ENCODE measurements at regions not wholly inside any gene's neighbourhood (a gene's known extent, or its start where the extent isn't known, plus 50 kb on each side); places are given as distances from the start of the nearest gene placed in this dataset.
"Not testable (repeated sequence)": the region's sequence is repeated elsewhere in the genome, so short reads cannot be mapped to it uniquely, and the experiment has no call there.

- DNase-seq (ENCODE audit: low read depth), result not testable (repeated sequence)
These were observed 206.6 kb upstream of the C2CD4B start for GRCh38 chr15:62371683-62372082.

DNA sequence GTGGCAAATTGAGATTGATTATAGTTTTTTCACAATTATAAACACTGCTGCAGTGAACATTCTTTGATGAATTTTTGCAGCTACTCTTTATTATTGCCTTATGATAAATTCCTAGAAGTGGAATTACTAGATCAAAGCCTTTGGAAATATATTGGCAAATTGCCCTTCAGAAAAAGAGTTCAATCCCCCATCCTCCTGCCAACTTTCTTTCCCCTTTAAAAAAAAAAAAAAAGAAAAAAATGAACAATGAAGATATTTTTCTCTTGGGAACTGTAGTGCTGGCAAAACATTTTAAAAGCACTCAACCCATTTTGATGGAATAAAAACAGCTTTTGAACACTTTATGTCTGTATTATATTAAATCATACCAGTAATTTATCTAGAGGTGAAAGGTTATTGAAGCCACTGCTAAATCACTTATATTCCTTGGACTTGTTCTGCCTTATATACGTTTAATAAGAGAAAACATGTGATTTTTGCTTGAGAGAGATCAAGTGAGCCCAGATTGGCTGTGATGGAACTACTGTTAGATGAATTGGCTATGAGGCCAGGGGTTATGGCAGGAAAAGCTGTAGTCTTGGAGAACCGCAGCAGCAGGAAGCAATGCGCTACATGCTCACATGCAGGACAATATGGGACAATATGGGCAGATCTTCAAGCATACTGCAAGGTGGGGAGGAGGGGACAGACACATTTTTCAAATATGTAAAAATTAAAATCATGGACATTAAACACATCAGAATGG, 212.8 kb upstream of the C2CD4B start:
- no peak for DNase-seq (ENCODE audit: low read depth)

GRCh38 chr15:62378772-62379498, 213.8 kb upstream of the C2CD4B start:
- DNase-seq (ENCODE audit: low read depth), result no peak

GRCh38 chr15:62380011-62380410, 214.9 kb upstream of the C2CD4B start:
- no peak for DNase-seq (ENCODE audit: low read depth)

DNA sequence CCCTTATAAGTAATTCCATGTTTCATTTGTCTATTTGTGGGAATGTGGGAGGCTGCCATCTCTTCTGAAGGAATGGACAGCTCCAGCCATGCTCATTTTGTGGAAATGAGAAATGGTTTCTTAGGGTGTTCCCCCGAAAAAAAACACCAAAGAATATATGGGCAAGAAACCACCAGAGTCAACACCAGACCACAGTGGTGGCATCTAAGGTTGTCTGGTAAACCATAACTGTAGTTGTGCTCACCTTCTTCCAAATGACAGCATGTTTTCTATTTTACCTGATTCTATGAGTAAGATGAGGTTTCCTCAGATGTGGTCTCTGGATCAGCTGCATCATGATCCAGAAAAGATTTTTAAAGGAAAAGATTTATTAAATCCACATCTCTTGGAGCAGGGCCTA, 217.0 kb upstream of the C2CD4B start:
- no peak for DNase-seq (ENCODE audit: low read depth)

DNA sequence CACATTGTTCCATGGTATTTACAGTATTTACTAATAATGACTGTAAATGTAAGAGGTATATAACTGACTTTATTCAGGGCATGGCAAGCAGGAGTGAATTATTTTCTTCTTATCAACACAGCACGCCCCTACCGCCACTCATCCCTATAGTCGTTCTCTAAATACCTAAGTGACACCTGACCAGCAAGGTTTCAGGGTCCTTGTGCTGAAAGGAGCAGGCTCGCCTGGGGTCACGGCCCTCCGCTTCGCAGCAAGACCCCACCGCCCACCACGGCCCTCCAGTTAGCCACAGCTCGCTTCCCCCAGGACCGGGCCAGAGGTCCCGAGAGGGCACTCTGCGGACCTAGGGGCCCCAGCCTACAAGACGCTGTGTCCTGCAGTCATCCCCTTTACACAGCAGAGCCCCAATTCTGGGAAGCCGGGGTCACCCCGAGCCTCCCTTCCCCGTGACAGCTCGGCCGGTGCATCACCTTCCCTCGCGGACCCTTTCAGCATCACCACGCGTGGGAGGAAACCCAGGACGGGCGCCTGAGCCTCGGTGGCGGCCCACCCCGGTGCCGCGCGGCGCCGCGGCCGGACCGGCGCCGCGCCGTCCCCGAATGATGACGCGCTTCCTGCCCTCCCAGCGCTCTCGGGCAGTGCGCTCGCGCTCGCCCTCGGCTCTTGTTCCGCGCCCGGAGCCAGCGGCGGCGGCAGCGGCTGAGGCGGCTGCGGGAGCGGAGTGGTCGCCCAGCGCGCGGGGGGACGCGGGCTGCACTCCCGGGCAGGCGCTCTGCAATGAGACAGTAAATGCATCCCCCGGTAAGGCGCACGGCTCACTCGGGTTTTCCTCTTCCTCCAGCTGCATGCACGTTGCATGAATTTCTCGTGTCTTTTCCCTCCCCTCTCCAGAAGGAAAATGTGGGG, 225.1 kb upstream of the C2CD4B start, which contains the start of gene TLN2:
Gene TLN2, plus strand, starts transcription at position 666 of the 906 bp plus-strand sequence.
- no peak for DNase-seq (ENCODE audit: low read depth)

DNA sequence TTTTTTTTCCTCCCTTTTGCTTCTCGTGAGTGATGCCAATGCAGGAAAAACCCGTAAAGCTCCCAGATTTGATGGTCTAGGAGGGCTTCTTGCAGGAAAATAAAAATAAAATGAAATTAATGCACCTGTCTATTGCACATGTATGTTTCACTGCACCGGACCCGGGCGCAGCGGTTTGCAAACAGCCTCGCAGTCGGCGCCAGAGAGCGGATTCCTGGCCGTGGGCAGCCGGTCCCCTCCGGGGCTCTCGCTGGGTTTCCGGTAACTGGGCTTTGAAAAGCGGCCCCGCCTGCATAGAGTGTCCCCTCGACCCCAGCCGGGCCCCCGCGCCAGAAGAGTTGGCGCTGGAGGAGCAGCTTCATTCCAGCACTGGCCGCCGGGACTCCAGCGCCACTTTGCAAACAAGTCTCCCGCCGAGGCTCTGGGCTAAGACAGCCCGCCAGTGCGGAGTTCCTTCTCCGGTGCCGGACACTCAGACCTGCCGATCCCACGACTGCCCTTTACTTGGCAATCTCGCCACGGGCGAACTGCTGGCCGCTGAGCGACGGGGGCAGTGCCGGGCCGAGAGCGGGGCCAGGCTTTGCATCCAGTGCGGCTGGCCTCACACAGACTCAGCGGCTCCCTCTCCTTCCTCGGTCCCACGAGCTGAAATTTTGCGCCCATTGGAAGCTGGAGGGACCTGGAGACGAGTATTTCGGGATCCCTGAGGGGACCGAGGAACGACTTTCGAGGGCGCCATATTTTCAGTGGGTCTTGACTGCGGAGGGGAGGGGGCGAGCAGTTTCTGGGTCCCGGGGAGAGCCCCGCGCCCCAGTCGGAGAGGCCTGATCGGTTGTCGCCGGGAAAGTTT, 225.9 kb upstream of the C2CD4B start:
- DNase-seq (ENCODE audit: low read depth), result no peak

GRCh38 chr15:62391641-62392262, 226.7 kb upstream of the C2CD4B start:
- no peak for DNase-seq (ENCODE audit: low read depth)

GRCh38 chr15:62392376-62392775, 227.3 kb upstream of the C2CD4B start:
- no peak for DNase-seq (ENCODE audit: low read depth)

DNA sequence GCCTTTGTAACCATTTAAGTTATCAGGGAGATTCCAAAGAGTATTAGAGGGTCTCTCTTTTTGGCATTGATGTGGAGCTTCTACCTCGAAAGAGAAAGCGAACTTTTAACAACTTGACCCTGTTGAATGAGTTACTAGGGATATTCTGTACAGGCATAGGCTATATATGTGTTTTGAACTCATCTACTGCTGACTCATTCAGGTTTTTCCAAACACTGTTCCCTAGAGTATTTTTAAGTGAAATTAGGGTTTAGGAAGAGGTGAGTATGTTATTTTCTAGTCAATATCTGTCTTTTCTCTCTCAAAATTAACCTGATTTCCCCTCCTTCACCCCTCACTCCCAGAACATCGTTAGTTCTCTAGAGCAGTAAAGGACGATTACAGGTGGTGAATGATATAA, 228.1 kb upstream of the C2CD4B start:
- no peak for DNase-seq (ENCODE audit: low read depth)

DNA sequence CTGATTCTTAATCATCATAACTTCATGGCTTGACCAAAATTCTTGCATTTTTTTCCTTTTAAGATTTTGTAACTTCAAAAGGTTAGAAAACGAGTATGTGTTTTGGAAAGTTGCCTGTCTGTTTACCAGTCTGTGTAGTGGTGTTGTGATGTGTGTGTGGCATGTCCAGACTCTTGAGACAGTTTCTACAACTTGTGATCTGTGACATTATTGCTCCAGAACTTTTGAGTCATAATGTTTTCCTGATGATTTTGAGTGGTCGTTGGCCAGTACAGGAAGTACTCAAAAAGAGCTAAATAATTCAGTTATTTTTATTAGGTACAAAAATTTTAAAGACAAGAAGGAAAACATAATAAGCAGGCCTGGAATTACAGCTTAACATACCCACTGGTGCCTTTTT, 229.0 kb upstream of the C2CD4B start:
- no peak for DNase-seq (ENCODE audit: low read depth)

GRCh38 chr15:62400778-62401177, 235.7 kb upstream of the C2CD4B start:
- no peak for DNase-seq (ENCODE audit: low read depth)

- DNase-seq (ENCODE audit: low read depth), result no peak
These were observed 237.6 kb upstream of the C2CD4B start for GRCh38 chr15:62402687-62403086.

DNA sequence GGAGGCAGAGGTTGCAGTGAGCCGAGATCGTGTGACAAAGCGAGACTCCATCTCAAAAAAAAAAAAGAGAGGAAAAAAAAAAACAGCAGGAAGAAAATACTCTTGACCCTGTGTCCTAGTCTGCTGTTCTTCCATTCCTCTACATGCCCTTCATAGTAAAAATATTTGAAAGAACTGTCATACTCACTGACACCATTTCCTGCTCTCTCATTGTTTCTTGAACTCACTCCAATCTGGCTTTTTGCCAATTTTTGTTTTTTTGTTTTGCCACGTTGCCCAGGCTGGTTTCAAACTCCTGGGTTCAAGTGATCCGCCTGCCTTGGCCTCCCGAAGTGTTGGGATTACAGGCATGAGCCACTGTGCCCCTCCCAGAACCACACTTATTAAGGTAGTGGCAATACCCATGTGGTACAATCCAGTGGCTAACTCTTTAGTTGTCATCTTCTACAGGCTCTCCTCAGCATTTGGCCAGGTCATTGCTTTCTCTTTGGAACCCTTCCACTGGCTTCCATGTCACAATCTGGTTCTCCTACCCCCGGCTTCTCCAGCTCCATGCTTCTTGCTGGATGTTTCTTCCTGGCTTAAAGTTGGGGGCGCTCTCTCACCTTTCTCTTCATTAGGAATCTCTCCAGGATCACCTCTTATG, 238.2 kb upstream of the C2CD4B start:
- peak; percentile 55 for DNase-seq (ENCODE audit: low read depth)

GRCh38 chr15:62404194-62404985, 239.3 kb upstream of the C2CD4B start:
- no peak for DNase-seq (ENCODE audit: low read depth)

DNA sequence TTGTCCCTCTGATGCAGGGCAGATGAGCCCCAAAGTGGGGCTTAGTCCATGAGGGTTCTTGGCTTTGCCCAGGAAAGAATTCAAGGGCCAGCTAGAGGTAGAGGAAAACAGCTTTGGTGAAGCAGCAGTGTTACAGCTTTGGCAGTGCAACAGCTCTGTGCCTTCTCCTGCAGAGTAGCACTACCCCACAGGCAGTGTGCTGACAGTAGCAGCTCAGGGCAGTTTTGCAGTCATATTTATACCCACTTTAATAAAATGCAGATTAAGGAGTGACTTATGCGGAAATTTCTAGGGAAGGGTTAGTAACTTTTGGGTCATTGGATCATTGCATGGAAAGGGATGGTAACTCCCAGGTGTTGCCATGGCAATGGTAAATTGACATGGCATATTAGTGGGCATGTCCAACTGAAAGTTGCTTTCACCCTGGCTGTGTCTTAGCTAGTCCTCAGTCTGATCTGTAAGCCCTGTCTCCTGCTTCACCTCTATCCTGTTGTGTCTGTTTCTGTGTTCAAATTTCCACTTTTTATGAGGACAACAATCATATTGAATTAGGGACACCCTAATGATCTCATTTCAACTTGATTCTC, 241.3 kb upstream of the C2CD4B start:
- DNase-seq (ENCODE audit: low read depth), result no peak

GRCh38 chr15:62407216-62407615, 242.1 kb upstream of the C2CD4B start:
- DNase-seq (ENCODE audit: low read depth), result no peak

DNA sequence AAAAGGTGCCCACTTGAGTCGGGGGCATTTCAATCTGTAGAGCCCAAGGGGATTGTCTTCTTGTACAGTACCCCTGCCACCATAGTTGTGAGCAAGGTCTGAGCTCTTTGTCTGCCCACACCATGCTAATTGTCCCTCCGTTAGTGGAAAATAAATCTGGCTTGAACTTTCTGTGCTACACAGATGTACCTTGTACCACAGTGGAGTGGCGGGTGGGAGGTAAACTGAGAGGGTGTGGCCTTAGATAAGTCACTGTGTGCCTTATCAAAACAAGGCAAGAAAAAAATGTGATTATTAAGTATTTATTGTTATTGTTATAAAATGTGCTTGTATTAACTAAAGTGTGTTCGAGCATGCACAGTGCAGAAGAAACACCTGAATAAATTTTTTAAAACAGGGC, 242.9 kb upstream of the C2CD4B start:
- no peak for DNase-seq (ENCODE audit: low read depth)

DNA sequence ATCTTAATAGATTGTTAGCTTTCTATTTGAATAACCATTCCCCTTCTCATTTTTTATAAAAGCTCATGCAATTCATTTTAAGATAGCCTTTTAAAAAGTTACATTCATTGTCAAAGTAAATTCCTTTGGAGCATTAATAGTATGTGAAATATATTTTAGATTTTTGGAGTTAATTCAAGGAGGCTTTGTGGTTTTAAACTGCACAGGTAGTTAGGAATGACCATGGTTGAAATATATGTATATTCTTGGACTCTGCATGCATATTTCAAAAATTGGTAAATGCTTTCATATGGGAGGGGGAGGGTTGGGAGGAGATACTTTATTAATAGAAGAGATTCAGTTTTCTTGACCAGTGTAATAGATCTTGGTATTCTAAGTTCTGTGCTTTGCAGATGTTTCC, 244.4 kb upstream of the C2CD4B start:
- no peak for DNase-seq (ENCODE audit: low read depth)

Measured in non-pigmented ciliary epithelial cell (primary cell).